ENCODE measurements at regions not wholly inside any gene's neighbourhood (a gene's known extent, or its start where the extent isn't known, plus 50 kb on each side); places are given as distances from the start of the nearest gene placed in this dataset.

GRCh38 chr10:47107007-47107747 lies 192.8 kb upstream of the GDF10 start:
- no peak overlapping the region for H3K4me3 ChIP-seq (ENCODE audit: low read depth, poor library complexity, severe bottlenecking)
- DNase-seq (ENCODE audit: low spot score in 2 of 2), result no peak
- 94 to 95% methylated on average over 7 to 8 of the region's 8 CpGs for WGBS, 2 donors
- intact Hi-C loops (cut with DNase I; ENCODE audit: low total_unique reads), result no loop called here
- no peak for TF ChIP-seq POLR2A (IDR thresholded peaks at IDR 0.05)
- no peak for TF ChIP-seq CTCF (IDR thresholded peaks at IDR 0.05)

GRCh38 chr10:47109906-47110305 lies 190.1 kb upstream of the GDF10 start:
- H3K4me3 ChIP-seq (ENCODE audit: low read depth, poor library complexity, severe bottlenecking), result no peak overlapping the region
- DNase-seq (ENCODE audit: low spot score in 2 of 2), result no peak
- TF ChIP-seq POLR2A (IDR thresholded peaks at IDR 0.05) (no peak), CTCF (IDR thresholded peaks at IDR 0.05) (no peak)
- intact Hi-C loops (cut with DNase I; ENCODE audit: low total_unique reads), result no loop called here
- WGBS, 2 donors, result 72 to 73% methylated on average over 2 of the region's 2 CpGs

DNA sequence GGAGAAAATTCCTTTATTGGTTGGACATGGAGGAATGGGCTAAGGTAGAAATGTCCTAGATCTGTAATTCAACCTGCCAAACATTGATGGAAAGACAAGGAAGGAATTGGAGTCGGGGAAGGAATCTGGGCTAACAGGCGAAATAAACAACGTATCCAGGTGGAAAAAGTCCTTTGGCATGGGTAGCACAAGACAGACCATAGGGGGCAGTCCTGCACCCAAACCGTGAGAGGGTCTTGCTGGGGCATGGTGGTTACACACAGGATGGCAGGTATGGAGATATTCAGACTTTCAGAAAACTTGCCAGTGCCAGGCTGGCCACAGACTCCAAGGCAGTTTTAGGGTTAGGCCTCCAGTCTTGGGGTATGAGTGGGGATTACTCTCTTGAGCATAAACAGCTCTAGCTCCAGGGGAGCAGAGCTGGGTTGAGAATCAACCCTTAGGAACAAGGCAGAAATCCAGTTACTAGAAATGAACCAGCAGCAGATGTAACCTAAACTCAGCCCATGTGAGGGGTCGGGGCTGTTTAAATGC lies 188.6 kb upstream of the GDF10 start:
- no peak for TF ChIP-seq CTCF (IDR thresholded peaks at IDR 0.05)
- TF ChIP-seq POLR2A (IDR thresholded peaks at IDR 0.05), result no peak

DNA sequence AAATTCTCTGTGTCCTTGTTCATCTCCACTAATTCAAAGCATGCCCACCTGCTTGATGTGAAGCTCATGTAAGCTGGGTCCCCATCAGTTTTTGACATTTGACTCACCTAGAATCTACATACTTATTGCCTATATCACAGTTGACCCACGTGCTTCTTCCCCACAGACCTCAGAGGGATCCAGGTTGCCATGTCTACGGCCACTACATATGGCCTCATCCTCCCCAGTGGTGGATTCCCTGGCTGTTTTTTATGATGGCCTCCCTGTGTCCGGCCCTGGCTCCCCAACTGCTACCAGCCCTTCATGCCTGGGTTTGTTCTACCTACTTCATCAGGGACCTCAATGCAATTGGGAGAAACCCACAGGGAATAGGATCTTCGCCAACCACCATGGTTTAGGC lies 187.4 kb upstream of the GDF10 start:
- no peak for DNase-seq (ENCODE audit: low spot score in 2 of 2)
- H3K4me3 ChIP-seq (ENCODE audit: low read depth, poor library complexity, severe bottlenecking), result no peak overlapping the region
- intact Hi-C loops (cut with DNase I; ENCODE audit: low total_unique reads), result no loop called here
- TF ChIP-seq CTCF (IDR thresholded peaks at IDR 0.05) (no peak), POLR2A (IDR thresholded peaks at IDR 0.05) (no peak)
- WGBS, 2 donors, result 88 to 94% methylated on average over 4 of the region's 4 CpGs

More for the DNA sequence above, 188.6 kb upstream of the GDF10 start:
- intact Hi-C loops (cut with DNase I; ENCODE audit: low total_unique reads), result no loop called here
- H3K4me3 ChIP-seq (ENCODE audit: low read depth, poor library complexity, severe bottlenecking), result no peak overlapping the region
- no peak for DNase-seq (ENCODE audit: low spot score in 2 of 2)
- 87 to 93% methylated on average over 5 of the region's 5 CpGs for WGBS, 2 donors

GRCh38 chr10:47113907-47114500 lies 186.0 kb upstream of the GDF10 start:
- intact Hi-C loops (cut with DNase I; ENCODE audit: low total_unique reads), result no loop called here

More at GRCh38 chr10:47113907-47114500, 186.0 kb upstream of the GDF10 start:
- no peak for DNase-seq (ENCODE audit: low spot score in 2 of 2)
- 92 to 94% methylated on average over 4 of the region's 4 CpGs for WGBS, 2 donors
- TF ChIP-seq CTCF (IDR thresholded peaks at IDR 0.05) (no peak), POLR2A (IDR thresholded peaks at IDR 0.05) (no peak)
- no peak overlapping the region for H3K4me3 ChIP-seq (ENCODE audit: low read depth, poor library complexity, severe bottlenecking)

All from lower leg skin (tissue), 4 donors.